ENCODE measurements at regions not wholly inside any gene's neighbourhood (a gene's known extent, or its start where the extent isn't known, plus 50 kb on each side); places are given as distances from the start of the nearest gene placed in this dataset.

DNA sequence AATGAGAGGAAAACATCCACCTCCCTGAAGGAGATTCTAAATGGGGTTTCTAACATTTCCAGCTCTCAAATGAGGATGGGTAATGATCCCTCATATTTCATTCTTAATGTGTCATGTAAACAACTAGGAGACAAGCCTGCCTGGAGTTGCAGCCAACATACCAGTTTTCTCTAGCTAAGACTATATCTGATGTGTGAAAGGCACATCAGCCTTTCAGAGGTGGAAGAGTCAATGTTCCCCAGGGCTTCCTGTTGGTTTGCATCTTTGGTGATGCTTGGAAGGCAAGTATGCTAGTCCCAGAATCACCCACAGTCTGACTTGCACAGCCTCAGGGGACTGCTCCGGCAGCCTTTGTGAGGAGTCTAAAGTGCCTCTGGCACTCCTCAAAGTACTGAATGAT, 921.2 kb downstream of the SQOR start:
- Histone ChIP-seq H3K27me3 (ENCODE audit: insufficient read depth, low read depth, severe bottlenecking) (no peaks in the 10 kb centered on the region), H3K4me3 (ENCODE audit: low read depth, low read length) (no peak overlapping the region), H3K27ac (no peak overlapping the region), H3K36me3 (no peaks in the 10 kb centered on the region), H3K9me3 (ENCODE audit: severe bottlenecking) (no peaks in the 10 kb centered on the region)
- TF ChIP-seq, protein P1, sequence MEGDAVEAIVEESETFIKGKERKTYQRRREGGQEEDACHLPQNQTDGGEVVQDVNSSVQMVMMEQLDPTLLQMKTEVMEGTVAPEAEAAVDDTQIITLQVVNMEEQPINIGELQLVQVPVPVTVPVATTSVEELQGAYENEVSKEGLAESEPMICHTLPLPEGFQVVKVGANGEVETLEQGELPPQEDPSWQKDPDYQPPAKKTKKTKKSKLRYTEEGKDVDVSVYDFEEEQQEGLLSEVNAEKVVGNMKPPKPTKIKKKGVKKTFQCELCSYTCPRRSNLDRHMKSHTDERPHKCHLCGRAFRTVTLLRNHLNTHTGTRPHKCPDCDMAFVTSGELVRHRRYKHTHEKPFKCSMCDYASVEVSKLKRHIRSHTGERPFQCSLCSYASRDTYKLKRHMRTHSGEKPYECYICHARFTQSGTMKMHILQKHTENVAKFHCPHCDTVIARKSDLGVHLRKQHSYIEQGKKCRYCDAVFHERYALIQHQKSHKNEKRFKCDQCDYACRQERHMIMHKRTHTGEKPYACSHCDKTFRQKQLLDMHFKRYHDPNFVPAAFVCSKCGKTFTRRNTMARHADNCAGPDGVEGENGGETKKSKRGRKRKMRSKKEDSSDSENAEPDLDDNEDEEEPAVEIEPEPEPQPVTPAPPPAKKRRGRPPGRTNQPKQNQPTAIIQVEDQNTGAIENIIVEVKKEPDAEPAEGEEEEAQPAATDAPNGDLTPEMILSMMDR (IDR thresholded peaks at IDR 0.05; ENCODE audit: low read depth, low read length), result no peak
- no peak for DNase-seq

DNA sequence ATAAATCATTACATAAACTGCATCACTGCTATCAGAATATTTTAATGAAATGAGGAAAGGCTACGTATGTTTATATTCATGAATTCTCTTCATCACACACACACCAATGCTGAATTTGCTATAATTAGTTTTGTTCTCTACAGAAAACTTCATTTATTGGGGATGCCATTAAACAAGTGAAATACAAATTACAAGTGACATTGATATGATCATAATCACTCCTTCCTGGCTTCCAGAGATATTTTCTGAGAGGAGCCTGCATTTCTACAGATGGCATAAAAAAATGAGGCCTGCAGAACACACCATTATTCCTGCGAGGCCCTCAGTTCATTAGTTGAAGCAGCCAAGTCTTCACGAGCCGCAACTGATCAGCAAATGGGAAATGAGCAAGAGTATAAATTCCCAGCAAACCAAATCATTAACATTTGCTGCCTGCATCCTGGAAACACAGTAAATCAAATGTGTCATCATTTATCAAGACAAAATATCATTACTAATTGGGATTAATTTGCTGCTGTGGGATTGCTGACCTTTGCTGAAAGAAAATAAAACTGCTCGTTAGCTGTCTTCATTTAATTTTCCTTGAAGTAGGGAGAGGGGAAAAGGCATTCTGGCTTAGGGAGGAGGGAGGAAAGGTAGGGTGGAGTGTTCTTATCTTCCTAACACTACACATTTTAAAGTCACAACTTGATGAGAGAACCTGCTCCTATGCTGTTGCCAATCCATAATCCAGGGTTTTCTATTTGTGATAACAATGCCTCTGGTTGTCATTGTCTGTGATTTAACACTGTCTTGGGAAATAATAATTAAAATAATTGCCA, 921.9 kb downstream of the SQOR start:
- no peaks in the 10 kb centered on the region for H3K27me3 ChIP-seq (ENCODE audit: insufficient read depth, low read depth, severe bottlenecking)

DNA sequence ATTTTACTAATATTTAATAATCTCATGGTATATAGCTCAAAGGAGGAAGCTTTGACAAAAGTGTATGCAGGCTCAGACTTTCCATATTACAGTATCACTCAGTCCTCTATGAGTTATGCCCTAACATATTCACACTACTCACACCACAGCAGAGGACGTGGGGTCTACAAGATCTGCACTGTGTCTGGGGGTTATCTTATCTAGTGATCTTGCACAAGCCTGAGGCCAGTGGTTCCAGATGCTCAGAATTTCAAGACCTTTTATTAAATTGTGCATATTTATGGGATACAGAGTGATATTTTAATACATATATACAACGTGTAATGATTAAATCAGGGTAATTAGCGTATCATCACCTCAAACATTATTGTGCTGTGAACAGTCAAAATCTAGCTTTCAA, 933.1 kb downstream of the SQOR start:
- DNase-seq, result no peak
- TF ChIP-seq, protein P1 (IDR thresholded peaks at IDR 0.05; ENCODE audit: low read depth, low read length), result no peak
- Histone ChIP-seq H3K9me3 (ENCODE audit: severe bottlenecking) (no peaks in the 10 kb centered on the region), H3K27ac (no peak overlapping the region), H3K27me3 (ENCODE audit: insufficient read depth, low read depth, severe bottlenecking) (no peaks in the 10 kb centered on the region), H3K36me3 (no peaks in the 10 kb centered on the region), H3K4me3 (ENCODE audit: low read depth, low read length) (no peak overlapping the region)

More for the DNA sequence above, 921.9 kb downstream of the SQOR start:
- TF ChIP-seq, protein P1 (IDR thresholded peaks at IDR 0.05; ENCODE audit: low read depth, low read length), result no peak
- H3K36me3 ChIP-seq, result no peaks in the 10 kb centered on the region
- H3K9me3 ChIP-seq (ENCODE audit: severe bottlenecking), result no peaks in the 10 kb centered on the region
- no peak for DNase-seq
- no peak overlapping the region for H3K27ac ChIP-seq
- no peak overlapping the region for H3K4me3 ChIP-seq (ENCODE audit: low read depth, low read length)

DNA sequence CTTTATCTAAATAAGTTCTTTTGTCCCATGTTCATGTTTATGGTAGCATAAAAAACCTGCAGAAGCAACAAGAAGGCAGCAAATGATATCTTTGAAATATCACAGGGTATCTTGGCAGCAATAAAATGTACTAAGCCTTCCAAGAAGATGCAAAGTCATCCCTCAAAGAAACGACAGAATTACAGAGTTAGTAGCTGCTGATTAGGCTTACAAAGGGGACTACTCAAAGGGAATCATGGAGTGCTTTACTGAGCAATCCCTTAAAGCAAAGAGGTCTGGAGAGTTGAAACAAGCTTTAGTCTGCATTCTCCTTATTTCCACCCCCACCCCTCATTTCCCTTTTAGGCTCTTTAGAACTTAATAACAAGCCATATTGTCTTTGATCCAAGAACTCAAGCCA, 935.0 kb downstream of the SQOR start:
- H3K27ac ChIP-seq, result no peak overlapping the region
- H3K36me3 ChIP-seq, result no peaks in the 10 kb centered on the region
- no peak overlapping the region for H3K4me3 ChIP-seq (ENCODE audit: low read depth, low read length)
- TF ChIP-seq, protein P1 (IDR thresholded peaks at IDR 0.05; ENCODE audit: low read depth, low read length), result no peak
- no peak for DNase-seq
- no peaks in the 10 kb centered on the region for H3K27me3 ChIP-seq (ENCODE audit: insufficient read depth, low read depth, severe bottlenecking)
- no peaks in the 10 kb centered on the region for H3K9me3 ChIP-seq (ENCODE audit: severe bottlenecking)

DNA sequence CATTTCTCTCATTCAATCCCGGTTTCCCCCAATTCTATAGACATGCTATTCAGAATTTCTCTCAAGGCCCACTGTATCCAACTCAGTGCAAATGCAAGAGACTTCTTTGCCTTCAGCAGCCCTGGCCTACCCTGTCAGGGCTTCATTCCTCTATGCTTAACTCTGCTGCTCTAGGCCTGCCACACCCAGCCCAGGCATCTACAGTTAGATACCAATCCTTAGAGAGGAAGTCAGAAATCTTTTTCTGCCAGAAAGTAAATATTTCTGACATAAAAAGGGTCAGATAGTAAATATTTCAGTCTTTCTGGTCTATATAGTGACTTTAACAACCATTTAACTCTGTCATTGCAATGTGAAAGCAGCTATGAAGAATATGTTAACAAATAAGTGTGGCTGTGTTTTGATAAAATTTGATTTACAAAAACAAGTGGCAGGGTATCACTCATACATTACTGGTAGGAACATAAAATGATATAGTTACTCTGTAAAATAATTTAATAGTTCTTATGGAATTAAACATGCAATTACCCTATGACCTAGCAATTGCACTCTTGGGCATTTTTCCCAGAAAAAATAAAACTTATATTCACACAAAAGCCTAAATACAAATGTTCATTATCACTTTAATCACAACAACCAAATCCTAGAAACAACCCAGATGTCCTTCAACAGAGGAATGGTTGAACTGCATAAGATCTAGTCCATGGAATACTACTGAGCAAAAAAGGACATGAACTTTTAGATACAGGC, 942.0 kb downstream of the SQOR start:
- H3K27me3 ChIP-seq (ENCODE audit: insufficient read depth, low read depth, severe bottlenecking), result no peaks in the 10 kb centered on the region
- TF ChIP-seq, protein P1 (IDR thresholded peaks at IDR 0.05; ENCODE audit: low read depth, low read length), result no peak

More for the DNA sequence above, 942.0 kb downstream of the SQOR start:
- Histone ChIP-seq H3K36me3 (no peaks in the 10 kb centered on the region), H3K27ac (no peak overlapping the region), H3K9me3 (ENCODE audit: severe bottlenecking) (no peaks in the 10 kb centered on the region), H3K4me3 (ENCODE audit: low read depth, low read length) (no peak overlapping the region)
- DNase-seq, result no peak

Data from WERI-Rb-1 (cell line).